ENCODE measurements at regions not wholly inside any gene's neighbourhood (a gene's known extent, or its start where the extent isn't known, plus 50 kb on each side); places are given as distances from the start of the nearest gene placed in this dataset.

DNA sequence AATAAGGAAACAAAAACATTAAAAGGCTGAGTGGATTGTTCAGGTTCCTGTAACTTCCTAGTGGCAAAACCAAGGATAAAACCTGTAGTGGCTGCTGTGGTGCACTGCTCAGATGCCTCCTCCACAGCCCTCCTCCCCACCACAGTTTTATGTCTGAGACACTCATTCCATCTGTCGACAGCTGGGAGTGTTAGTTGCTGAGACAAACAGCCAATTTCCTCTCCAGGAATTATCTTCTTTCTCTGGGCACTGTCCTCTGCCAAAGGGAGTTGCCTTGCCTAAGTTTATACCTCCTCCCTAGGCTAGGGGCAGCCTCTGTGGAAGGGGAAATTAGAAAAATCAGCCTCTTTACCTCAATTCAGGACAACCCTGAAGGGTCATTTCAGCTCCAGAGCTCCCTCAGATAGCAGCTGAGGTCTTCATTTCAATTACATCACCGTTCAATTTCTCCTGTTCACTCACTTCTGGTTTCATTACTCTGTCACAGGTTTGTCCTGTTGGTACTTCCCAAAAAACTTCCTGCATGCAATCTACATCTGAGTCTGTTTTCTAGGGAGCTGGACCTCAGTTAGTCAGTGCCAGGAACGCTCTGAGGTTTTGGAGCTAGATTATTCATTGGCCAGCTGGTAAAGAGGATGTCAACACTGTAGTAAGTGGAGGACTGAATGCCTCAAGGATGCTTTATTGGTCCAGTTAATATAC, 74.9 kb upstream of the ATP2B1 start:
- H3K18ac ChIP-seq (ENCODE audit: low read length) = no peak overlapping the region
- H2BK15ac ChIP-seq (replicated peaks; ENCODE audit: low read depth) = no peak overlapping the region
- H2BK120ac ChIP-seq (ENCODE audit: low read depth, low read length) = no peak overlapping the region
- no peaks in the 10 kb centered on the region for H3K79me2 ChIP-seq (ENCODE audit: control insufficient read depth, insufficient read depth, low read length)
- no peak overlapping the region for H2BK5ac ChIP-seq (ENCODE audit: low read length)
- no peak overlapping the region for H3K9ac ChIP-seq (ENCODE audit: low read length)
- no peaks in the 10 kb centered on the region for H3K27me3 ChIP-seq (ENCODE audit: insufficient read depth, low read length, poor library complexity)
- no peak overlapping the region for H3K23ac ChIP-seq (ENCODE audit: low read length)
- no CpG with 5 or more reads among the region's 3 CpGs for WGBS (ENCODE audit: extremely low coverage, insufficient coverage, low lambda C conversion rate)
- H2AK5ac ChIP-seq (ENCODE audit: low read length) = no peak overlapping the region
- H3K4me2 ChIP-seq (ENCODE audit: low read length) = no peak overlapping the region
- H3K4me3 ChIP-seq (ENCODE audit: low read length) = no peak overlapping the region
- H3K79me1 ChIP-seq (ENCODE audit: low read length) = no peaks in the 10 kb centered on the region
- H4K8ac ChIP-seq (ENCODE audit: low read depth, low read length) = no peak overlapping the region
- no peaks in the 10 kb centered on the region for H3K36me3 ChIP-seq (ENCODE audit: control insufficient read depth, insufficient read depth, low read length)
- H3K27ac ChIP-seq (ENCODE audit: low read depth, low read length) = no peak overlapping the region
- no peak overlapping the region for H3K56ac ChIP-seq (ENCODE audit: low read length)
- no peaks in the 10 kb centered on the region for H3K4me1 ChIP-seq (ENCODE audit: control insufficient read depth, low read depth, low read length)
- H3K4ac ChIP-seq (ENCODE audit: low read depth, low read length) = no peak overlapping the region
- DNase-seq = no peak
- no peak overlapping the region for H4K5ac ChIP-seq (ENCODE audit: low read length)

DNA sequence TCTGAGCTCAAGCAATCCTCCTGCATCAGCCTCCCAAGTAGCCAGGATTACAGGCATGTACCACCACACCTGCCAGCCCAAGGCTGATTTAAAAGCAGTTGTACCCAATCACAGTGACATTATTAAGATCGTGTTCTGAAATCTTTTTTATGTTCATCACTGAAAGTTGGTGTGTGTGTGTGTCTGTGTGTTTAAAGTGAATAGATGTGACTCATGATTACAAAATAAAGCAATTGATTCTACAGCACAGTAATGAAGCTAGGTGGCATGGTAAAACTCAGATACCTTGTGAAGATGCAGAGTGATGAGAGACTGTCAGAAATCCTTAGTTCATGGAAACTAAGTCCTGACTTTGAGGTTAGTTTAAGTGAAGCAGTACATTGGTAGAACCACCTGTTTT, 74.2 kb upstream of the ATP2B1 start:
- no peak overlapping the region for H4K8ac ChIP-seq (ENCODE audit: low read depth, low read length)
- H3K4me3 ChIP-seq (ENCODE audit: low read length) = no peak overlapping the region
- H3K27ac ChIP-seq (ENCODE audit: low read depth, low read length) = no peak overlapping the region
- H2BK120ac ChIP-seq (ENCODE audit: low read depth, low read length) = no peak overlapping the region
- DNase-seq = no peak
- no peak overlapping the region for H4K5ac ChIP-seq (ENCODE audit: low read length)
- no peak overlapping the region for H3K18ac ChIP-seq (ENCODE audit: low read length)
- H3K4me2 ChIP-seq (ENCODE audit: low read length) = no peak overlapping the region
- no peak overlapping the region for H3K56ac ChIP-seq (ENCODE audit: low read length)
- WGBS (ENCODE audit: extremely low coverage, insufficient coverage, low lambda C conversion rate) = no CpG with 5 or more reads among the region's 1 CpG
- H3K4me1 ChIP-seq (ENCODE audit: control insufficient read depth, low read depth, low read length) = no peaks in the 10 kb centered on the region
- H2BK5ac ChIP-seq (ENCODE audit: low read length) = no peak overlapping the region
- no peak overlapping the region for H2AK5ac ChIP-seq (ENCODE audit: low read length)
- H3K79me2 ChIP-seq (ENCODE audit: control insufficient read depth, insufficient read depth, low read length) = no peaks in the 10 kb centered on the region
- no peaks in the 10 kb centered on the region for H3K27me3 ChIP-seq (ENCODE audit: insufficient read depth, low read length, poor library complexity)
- H3K36me3 ChIP-seq (ENCODE audit: control insufficient read depth, insufficient read depth, low read length) = no peaks in the 10 kb centered on the region
- no peak overlapping the region for H3K23ac ChIP-seq (ENCODE audit: low read length)
- no peak overlapping the region for H3K4ac ChIP-seq (ENCODE audit: low read depth, low read length)
- no peaks in the 10 kb centered on the region for H3K79me1 ChIP-seq (ENCODE audit: low read length)
- no peak overlapping the region for H3K9ac ChIP-seq (ENCODE audit: low read length)
- no peak overlapping the region for H2BK15ac ChIP-seq (replicated peaks; ENCODE audit: low read depth)

DNA sequence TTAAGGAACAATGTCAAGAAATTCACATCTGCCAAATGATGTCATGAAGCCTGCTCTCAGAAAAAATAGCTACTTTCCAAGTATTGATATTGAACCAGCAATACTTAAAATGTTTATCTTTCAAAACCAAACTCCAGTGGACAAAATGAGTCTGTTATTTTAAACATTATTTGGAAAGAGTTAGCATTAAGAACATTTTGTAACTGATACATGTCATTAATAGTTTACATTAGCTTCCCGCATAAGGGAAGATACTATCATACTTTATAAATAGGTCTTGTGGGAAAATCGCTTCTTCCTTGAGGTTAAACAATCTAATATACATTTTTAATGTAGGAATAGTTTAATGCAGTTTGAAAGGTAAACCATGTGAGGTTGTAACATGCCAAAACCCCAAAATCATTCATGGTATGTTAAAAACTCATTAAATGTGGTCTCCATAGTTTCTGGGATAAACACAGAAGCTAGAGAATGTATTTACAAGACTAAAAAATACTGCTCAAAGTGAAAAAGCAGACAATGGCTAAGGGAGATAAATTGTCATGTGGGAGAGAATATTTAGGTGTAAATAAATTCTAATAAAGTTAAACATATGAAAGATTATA, 73.4 kb upstream of the ATP2B1 start:
- Histone ChIP-seq H3K4me1 (ENCODE audit: control insufficient read depth, low read depth, low read length) (no peaks in the 10 kb centered on the region), H3K27ac (ENCODE audit: low read depth, low read length) (no peak overlapping the region), H3K4me3 (ENCODE audit: low read length) (no peak overlapping the region), H2BK15ac (replicated peaks; ENCODE audit: low read depth) (no peak overlapping the region), H3K79me1 (ENCODE audit: low read length) (no peaks in the 10 kb centered on the region), H3K18ac (ENCODE audit: low read length) (no peak overlapping the region), H3K79me2 (ENCODE audit: control insufficient read depth, insufficient read depth, low read length) (no peaks in the 10 kb centered on the region), H3K23ac (ENCODE audit: low read length) (no peak overlapping the region), H4K5ac (ENCODE audit: low read length) (no peak overlapping the region), H3K36me3 (ENCODE audit: control insufficient read depth, insufficient read depth, low read length) (no peaks in the 10 kb centered on the region), H3K4ac (ENCODE audit: low read depth, low read length) (no peak overlapping the region), H2AK5ac (ENCODE audit: low read length) (no peak overlapping the region), H3K4me2 (ENCODE audit: low read length) (no peak overlapping the region), H3K56ac (ENCODE audit: low read length) (no peak overlapping the region), H3K27me3 (ENCODE audit: insufficient read depth, low read length, poor library complexity) (no peaks in the 10 kb centered on the region), H2BK5ac (ENCODE audit: low read length) (no peak overlapping the region), H3K9ac (ENCODE audit: low read length) (no peak overlapping the region), H4K8ac (ENCODE audit: low read depth, low read length) (no peak overlapping the region), H2BK120ac (ENCODE audit: low read depth, low read length) (no peak overlapping the region)
- no CpG with 5 or more reads among the region's 2 CpGs for WGBS (ENCODE audit: extremely low coverage, insufficient coverage, low lambda C conversion rate)
- DNase-seq = no peak

DNA sequence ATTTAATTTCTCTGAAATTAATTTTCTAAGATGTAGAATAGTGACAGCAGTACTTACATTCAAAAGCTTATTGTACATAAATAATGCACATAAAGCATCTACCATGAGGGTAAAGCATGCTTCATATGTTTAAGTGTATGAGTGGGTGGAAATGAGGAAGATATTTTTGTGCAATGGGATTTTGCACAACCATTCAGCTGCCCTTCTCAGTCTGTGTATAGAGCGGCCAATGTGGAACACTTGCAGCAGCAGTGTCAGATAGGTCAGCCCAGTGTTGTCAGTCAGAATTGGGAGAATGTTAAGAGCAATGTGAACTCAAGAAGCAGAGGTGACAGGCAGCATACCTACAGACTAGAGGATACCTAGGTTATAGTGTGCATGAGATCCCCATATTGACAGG, 72.5 kb upstream of the ATP2B1 start:
- no peak overlapping the region for H3K4ac ChIP-seq (ENCODE audit: low read depth, low read length)
- no peak overlapping the region for H4K8ac ChIP-seq (ENCODE audit: low read depth, low read length)
- H3K36me3 ChIP-seq (ENCODE audit: control insufficient read depth, insufficient read depth, low read length) = no peaks in the 10 kb centered on the region
- WGBS (ENCODE audit: extremely low coverage, insufficient coverage, low lambda C conversion rate) = no CpG with 5 or more reads among the region's 1 CpG
- DNase-seq = no peak
- H2BK120ac ChIP-seq (ENCODE audit: low read depth, low read length) = no peak overlapping the region
- H3K27ac ChIP-seq (ENCODE audit: low read depth, low read length) = no peak overlapping the region
- H3K4me3 ChIP-seq (ENCODE audit: low read length) = no peak overlapping the region
- H3K79me1 ChIP-seq (ENCODE audit: low read length) = no peaks in the 10 kb centered on the region
- H4K5ac ChIP-seq (ENCODE audit: low read length) = no peak overlapping the region
- H3K9ac ChIP-seq (ENCODE audit: low read length) = no peak overlapping the region
- no peaks in the 10 kb centered on the region for H3K27me3 ChIP-seq (ENCODE audit: insufficient read depth, low read length, poor library complexity)
- no peak overlapping the region for H2BK15ac ChIP-seq (replicated peaks; ENCODE audit: low read depth)
- no peak overlapping the region for H3K4me2 ChIP-seq (ENCODE audit: low read length)
- no peak overlapping the region for H2BK5ac ChIP-seq (ENCODE audit: low read length)
- no peaks in the 10 kb centered on the region for H3K79me2 ChIP-seq (ENCODE audit: control insufficient read depth, insufficient read depth, low read length)
- no peak overlapping the region for H3K18ac ChIP-seq (ENCODE audit: low read length)
- H3K23ac ChIP-seq (ENCODE audit: low read length) = no peak overlapping the region
- no peak overlapping the region for H3K56ac ChIP-seq (ENCODE audit: low read length)
- H2AK5ac ChIP-seq (ENCODE audit: low read length) = no peak overlapping the region
- no peaks in the 10 kb centered on the region for H3K4me1 ChIP-seq (ENCODE audit: control insufficient read depth, low read depth, low read length)

DNA sequence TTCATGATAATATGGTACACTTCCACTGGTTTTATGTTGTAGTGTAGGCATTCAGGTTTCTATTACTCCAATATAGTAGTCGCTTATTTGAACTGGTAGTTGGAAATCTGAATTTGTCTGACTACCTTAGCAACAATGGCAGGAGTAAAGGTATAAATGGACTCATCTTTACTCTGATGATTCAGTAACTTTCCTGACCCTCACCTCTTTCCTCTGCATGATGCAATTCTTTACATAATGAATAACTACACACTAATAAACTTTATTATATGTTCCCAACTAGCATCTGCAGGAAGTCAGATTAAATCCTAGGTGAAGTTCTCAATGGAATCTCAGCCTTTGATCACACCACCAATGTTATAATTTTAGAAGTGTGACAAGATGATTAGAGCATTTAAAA, 70.5 kb upstream of the ATP2B1 start:
- no peak overlapping the region for H3K27ac ChIP-seq (ENCODE audit: low read depth, low read length)
- H3K4me3 ChIP-seq (ENCODE audit: low read length) = no peak overlapping the region
- WGBS (ENCODE audit: extremely low coverage, insufficient coverage, low lambda C conversion rate) = no CpG with 5 or more reads among the region's 1 CpG

More for the DNA sequence above, 70.5 kb upstream of the ATP2B1 start:
- Histone ChIP-seq H3K79me2 (ENCODE audit: control insufficient read depth, insufficient read depth, low read length) (no peaks in the 10 kb centered on the region), H2BK120ac (ENCODE audit: low read depth, low read length) (no peak overlapping the region), H2BK5ac (ENCODE audit: low read length) (no peak overlapping the region), H3K9ac (ENCODE audit: low read length) (no peak overlapping the region), H3K27me3 (ENCODE audit: insufficient read depth, low read length, poor library complexity) (no peaks in the 10 kb centered on the region), H4K5ac (ENCODE audit: low read length) (no peak overlapping the region), H3K4me1 (ENCODE audit: control insufficient read depth, low read depth, low read length) (no peaks in the 10 kb centered on the region), H3K4ac (ENCODE audit: low read depth, low read length) (no peak overlapping the region), H3K79me1 (ENCODE audit: low read length) (no peaks in the 10 kb centered on the region), H2AK5ac (ENCODE audit: low read length) (no peak overlapping the region), H4K8ac (ENCODE audit: low read depth, low read length) (no peak overlapping the region), H3K18ac (ENCODE audit: low read length) (no peak overlapping the region), H3K23ac (ENCODE audit: low read length) (no peak overlapping the region), H2BK15ac (replicated peaks; ENCODE audit: low read depth) (no peak overlapping the region), H3K36me3 (ENCODE audit: control insufficient read depth, insufficient read depth, low read length) (no peaks in the 10 kb centered on the region), H3K4me2 (ENCODE audit: low read length) (no peak overlapping the region), H3K56ac (ENCODE audit: low read length) (no peak overlapping the region)
- DNase-seq = no peak

Data from mesendoderm (in vitro differentiated cells).